Amniotic epithelial cell (primary cell): ENCODE measurements at regions not wholly inside any gene's neighbourhood (a gene's known extent, or its start where the extent isn't known, plus 50 kb on each side); places are given as distances from the start of the nearest gene placed in this dataset.
"Not testable (repeated sequence)": the region's sequence is repeated elsewhere in the genome, so short reads cannot be mapped to it uniquely, and the experiment has no call there.

Experiments
- DNase-seq: peaks from one replicate; pipeline ENCODE4 v3.0.0-alpha.2; 2010; ENCODE audit warnings: low read depth

DNA sequence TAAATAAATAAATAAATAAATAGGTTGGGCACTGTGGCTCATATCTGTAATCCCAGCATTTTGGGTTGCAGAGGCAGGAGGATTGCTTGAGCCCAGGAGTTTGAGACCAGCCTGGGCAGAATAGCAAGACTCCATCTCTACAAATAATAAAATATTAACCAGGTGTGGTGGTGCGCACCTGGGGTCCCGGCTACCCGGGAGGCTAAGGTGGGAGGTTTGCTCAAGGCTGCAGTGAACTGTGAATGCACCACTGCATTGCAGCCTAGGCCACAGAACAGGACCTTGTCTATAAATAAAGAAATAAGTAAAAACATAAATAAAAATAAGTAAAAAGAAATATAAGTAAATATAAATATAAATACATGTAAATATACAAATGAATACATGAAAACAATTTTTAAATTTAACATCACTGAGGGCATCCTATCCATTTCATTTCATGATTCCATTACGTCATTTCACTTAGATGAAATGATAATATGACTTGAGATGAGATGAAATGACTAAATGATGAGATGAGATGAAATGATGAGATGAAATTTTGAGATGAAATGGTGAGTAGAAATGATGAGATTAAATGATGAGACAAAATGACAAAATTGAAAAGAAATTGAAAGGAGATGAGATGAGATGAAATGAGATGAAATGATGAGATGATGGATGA lies 233.4 kb downstream of the GOLGA6L6 start:
- not testable (repeated sequence) for DNase-seq

DNA sequence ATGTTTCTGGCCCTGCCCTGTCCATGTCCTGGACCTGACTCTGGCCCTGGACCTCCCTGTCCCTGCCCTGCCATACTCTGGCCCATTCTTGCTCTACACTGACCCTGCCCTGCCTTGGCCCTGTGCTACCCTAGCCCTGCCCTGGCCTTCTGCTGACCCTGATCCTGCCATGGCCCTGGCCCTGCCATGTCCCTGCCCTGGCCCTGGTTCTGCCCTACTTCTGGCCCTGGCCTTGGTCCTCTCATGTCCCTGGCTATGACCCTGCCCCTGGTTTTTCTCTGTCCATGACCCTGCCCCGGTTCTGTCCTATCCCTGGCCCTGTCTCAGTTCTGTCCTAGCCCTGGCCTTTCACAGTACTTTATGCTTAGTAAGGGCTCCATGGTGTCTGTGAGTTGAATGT lies 234.5 kb downstream of the GOLGA6L6 start:
- DNase-seq, result not testable (repeated sequence)

DNA sequence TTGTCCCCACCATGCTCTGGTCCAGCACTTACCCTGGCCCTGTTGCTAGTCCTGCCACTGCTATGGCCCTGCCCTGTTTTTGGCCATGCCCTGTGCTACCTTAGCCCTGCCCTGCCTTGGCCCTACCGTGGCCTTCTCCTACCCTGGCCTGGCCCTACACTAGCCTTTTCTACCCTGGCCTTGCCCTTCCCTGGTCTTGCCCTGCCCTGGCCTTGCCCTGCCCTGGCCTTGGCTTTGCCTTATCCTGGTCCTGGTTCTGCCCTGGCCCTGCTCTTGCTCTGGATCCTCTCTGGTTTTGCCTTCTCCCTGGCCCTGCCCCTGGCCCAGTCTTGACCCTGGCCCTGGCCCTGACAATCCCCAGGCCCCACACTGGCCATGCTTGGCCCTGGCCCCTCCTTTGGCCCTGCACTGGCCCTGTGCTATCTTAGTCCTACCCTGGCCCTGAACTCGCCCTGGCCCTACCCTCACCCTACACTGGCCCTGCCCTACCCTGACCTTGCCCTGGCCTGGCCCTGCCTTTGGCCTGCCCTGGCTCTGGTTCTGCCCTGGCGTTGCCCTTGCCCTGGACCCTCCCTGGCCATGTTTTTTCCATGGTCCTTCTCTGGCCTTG lies 235.0 kb downstream of the GOLGA6L6 start:
- DNase-seq, result not testable (repeated sequence)

DNA sequence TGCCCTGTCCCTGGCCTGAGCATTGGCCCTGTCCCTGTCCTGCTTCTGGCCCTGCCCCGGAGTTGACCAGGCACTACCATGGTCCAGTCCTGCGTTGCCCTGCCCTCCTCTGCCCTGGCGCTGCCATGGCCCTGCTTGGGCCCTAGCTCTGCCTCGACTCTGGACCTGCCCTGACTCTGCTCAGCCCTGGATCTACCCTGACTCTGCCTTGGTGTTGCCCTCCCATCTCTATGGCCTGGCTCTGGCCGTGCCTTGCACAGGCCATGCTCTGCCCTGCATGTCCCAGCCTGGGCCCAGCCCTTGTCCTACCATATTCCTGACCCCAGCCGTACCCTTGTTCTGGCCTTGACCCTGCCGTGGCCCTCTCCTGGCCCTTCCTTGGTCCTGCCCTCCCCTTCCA lies 235.7 kb downstream of the GOLGA6L6 start:
- not testable (repeated sequence) for DNase-seq

DNA sequence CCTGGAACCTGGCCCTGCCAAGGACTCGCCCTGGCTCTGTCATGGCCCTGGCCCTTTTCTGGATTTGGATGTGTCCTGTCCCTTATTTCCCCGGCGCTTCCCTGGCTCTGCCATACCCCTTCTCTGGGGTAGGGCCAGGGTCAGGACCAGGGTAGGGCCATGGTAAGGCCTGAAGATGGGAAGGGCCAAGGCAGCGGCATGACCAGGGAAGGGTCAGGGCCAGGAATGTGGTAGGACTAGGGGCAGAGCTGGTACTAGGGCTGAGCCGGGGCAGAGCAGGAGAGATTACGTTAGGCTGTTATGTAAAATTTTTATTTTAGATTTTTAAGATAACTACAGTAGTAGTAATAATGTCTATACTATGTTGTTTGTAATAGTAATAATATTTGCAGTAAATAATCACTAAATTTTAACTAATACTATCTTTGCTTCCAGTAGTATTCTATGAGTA lies 236.6 kb downstream of the GOLGA6L6 start:
- DNase-seq, result not testable (repeated sequence)

DNA sequence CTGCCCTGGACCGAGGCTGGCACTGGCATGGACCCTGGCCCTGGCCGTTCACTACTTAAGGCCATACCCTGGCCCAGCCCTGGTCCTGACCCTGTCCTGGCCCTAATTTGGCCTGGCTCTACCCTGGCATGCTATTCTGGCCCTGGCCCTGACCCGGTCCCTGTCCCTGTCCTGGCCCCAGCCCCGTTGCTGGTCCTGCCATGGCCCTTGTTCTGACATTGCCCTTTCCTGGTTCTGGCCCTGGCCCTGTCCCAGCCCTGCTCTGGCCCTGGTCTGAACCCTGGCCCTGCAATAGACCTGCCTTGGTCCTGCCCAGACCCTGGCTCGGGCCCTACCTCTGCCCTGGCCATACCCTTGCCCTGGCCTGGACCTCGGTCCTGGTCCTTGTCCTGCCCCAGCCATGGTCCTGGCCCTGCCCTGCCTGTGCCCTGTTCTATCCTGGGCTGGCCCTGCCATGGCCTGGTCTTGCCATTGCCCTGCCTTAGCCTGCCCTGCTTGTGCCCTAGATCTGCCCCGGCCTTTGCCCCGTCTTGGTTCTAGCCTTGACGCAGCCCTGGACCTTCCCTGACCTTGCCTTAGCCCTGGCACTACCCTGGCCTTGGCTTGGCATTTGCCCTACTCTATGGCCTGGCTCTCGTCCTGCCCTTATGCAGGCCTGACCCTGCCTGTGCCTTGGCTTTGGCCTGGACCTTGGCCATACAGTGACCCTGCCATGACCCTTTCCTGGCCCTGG lies 237.2 kb downstream of the GOLGA6L6 start:
- not testable (repeated sequence) for DNase-seq

DNA sequence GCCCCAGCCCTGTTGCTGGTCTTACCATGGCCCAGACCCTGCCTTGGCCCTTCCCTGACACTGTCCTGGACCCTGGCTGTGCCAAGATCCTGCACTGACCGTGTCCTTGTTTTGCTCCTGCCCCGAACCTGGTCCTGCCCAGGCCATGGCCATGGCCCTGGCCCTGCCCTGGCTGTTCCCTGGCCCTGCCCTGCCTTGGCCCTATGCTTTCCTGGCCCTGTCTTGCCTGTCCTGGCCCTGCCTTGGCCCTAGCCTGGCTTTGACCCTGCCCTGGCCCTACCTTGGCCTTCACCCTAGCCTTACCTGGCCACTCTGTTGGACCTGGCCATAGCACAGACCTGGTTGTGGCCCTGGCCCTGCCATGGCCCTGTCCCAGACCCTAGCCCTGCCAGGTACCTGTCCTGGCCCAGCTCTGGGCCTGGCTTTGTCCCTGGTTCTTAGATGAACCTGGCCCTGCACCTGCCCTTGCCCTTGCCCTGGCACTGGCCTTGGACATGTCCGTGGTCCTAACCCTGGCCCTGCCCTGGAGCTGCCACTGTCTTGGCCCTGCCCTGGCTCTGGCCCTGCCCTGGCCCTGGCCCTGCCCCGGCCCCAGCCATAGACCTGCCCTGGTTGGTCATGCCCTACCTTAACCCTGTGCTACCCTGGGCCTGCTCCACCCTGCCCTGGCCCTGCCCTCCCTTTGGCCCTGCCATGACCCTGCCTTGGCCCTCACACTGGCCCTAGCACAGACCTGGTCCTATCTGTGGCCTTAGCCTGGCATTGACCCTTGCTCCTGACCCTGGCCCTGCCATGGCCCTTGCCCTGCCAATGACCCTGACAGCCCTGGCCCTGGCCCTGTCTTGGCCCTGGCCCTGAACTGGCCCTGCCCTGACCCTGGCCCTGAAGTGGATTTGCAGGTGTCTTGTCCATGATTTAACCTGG lies 238.1 kb downstream of the GOLGA6L6 start:
- not testable (repeated sequence) for DNase-seq

DNA sequence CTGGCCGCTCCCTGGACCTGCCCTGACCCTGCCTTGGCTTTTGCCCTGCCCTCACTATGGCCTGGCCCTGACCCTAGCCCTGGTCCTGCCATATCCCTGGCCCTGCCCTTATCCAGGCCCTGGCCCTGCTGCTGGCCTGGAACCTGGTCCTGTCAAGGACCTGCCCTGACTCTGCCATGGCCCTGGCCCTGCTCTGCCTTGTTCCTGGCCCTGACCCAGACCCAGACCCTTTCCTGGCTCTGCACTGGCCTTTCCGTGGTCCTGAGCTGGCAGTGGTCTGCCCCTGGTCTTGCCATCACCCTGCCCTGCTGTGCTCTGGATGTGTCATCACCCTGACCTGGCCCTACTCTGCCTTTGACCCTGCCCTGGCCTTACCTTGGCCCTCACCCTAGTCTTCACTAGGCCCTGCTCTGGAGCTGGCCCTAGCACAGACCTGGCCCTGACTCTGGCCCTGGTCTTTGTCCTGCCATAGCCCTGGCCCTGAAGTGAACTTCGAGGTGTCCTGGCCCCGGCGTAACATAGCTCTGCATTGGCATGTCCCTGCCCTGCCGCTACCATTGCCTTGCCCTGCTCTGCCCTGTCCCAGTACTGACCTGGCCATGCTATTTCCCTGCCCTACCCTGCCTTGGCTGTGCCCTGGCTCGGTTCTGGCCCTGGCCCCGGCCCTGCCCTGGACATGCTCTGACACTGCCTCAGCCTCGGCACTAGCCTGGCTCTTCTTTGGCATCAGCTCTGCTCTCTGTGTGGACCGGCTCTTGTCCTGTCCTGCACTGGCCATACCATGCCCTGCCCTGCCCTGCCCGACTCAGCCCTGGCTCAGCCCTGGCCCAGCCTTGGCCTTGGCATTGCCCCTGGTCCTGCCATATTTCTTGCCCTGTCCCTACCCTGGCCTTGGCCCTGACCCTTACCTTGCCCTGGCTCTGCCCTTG lies 239.2 kb downstream of the GOLGA6L6 start:
- DNase-seq, result not testable (repeated sequence)

DNA sequence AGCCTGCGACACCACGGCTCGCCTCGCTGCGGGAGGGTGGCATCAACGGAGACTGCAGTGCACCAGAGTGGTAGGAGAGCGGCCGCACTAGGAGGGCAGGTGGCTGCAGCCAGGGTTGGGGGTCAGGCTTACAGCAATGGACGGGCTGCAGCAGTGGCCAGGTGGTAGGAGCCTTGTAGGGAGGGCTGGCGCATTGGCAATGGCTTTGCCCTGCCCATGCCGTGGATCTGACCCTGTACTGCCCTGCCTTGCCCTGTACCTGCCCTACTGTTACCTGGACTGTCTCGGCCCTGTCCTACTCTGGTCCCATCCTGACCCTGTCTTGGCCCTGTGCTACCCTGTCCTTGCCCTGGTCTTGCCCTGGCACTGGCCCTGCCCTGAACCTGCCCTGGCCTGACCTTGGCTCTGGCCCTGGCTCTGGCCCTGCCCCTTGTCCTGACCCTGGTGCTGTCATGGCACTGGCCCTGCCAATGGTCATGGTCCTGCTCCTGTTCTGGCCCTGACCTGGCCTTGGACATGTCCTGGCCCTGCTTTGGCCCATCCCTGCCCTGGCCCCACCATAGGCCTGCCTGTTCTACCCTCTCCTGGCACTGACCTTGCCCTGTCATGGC lies 240.0 kb downstream of the GOLGA6L6 start:
- not testable (repeated sequence) for DNase-seq

DNA sequence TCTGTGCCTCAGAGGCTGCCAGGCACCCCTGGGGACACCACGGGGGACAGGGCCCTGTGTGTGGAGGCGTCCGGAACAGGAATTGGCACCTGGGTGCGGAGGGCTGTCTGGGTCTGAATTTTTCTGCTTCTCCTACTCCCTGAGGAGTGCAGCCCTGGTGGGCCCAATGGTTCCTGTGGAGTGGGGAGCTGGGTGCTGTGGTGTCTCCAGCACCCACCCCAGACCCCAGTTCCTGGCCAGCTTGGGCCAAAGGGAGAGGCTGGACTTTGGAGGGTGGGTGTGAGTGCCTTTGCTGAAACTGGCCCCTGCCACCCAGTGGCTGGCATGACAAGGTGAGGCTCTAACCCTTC lies 240.6 kb downstream of the GOLGA6L6 start:
- DNase-seq, result not testable (repeated sequence)

DNA sequence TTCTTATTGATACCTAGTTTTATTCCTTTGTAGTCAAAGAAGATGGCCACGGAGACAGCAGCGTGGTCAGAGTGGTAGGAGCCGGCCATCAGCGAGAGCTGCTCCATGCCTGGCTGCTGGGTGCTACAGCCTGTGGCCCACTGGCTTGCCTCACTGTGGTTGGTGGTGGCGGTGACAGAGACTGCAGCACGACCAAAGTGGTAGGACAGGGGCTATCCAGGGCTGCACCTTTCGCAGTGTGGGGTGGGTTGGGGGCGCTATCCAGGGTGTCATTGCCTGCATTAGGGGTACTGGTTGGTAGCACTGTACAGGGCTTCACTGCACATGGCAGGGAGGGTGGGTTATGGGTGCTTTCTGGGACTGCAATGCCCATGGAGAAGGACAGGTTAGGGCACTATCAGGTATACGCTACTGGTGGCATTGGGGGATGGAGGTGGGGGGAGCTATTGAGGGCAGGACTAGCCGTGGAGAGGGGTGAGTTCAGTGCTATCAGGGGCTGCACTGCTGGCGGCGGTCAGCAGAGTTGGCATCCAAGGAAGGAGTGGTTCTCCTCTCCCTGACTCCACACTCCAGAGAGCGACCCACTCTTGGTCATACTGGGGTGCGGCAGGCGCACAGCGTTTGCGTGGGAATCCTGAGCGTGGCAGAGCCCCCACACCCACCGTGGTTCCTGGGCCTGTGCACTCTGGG lies 241.1 kb downstream of the GOLGA6L6 start:
- DNase-seq, result not testable (repeated sequence)

DNA sequence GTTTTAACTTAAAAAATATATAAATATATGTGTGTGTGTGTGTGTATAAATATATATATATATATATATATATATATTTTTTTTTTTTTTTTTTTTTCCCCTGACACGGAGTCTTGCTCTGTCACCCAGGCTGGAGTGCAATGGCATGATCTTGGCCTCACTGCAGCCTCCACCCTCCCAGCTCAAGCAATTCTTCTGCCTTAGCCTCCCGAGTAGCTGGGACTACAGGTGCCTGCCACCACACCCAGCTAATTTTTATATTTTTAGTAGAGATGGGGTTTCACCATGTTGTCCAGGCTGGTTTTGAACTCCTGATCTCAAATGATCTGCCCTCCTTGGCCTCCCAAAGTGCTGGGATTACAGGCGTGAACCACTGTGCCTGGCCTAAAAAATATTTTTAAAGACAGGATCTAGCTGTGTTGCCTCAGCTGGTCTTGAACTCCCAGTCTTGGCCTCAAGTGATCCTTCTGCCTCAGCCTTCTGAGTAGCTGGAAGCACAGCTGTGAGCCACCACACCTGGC lies 243.9 kb downstream of the GOLGA6L6 start:
- not testable (repeated sequence) for DNase-seq

DNA sequence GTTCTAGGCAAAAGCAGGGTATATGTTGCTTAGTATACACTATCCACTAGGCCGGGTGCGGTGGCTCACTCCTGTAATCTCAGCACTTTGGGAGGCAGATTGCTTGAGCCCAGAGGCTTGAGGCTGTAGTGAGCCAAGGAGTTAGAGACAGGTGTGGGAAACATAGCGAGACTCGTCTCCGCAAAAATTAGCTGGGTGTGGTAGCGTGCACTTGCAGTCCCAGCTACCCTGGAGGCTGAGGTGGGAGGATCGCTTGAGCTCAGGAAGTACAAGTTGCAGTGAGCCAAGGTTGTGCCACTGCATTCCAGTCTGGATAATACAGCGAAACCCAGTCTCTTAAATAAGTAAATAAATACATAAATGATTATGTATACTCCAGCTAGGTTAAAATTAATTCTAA lies 245.3 kb downstream of the GOLGA6L6 start:
- not testable (repeated sequence) for DNase-seq

DNA sequence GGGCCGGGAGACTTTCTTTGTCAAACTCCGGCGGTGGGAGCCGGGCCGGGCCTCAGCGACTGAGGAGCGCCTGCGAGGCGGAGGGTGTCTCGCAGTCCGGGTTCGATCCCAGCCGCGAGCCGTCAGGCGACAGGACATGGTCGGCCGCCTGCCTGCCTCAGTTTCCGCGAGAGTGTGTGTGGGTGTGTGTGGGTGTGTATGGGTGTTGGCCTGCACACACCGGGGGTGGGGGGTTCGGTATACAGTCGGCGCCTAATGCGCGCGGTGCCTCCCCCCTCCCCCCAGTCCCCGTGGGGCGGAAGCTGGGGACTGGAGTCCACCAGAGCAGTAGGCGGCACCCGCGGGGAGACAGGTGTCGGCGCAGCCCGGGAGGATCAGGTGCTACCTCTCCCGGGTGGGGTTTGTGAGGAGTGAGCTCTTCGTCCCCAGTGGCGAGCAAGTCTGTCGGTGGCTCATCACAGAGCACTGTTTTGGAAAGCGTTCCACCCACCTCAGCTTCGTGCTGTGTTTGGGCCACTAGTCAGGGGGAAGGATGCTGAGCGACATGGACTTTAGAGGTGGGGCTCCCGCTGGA lies 246.3 kb downstream of the GOLGA6L6 start:
- no peak for DNase-seq

DNA sequence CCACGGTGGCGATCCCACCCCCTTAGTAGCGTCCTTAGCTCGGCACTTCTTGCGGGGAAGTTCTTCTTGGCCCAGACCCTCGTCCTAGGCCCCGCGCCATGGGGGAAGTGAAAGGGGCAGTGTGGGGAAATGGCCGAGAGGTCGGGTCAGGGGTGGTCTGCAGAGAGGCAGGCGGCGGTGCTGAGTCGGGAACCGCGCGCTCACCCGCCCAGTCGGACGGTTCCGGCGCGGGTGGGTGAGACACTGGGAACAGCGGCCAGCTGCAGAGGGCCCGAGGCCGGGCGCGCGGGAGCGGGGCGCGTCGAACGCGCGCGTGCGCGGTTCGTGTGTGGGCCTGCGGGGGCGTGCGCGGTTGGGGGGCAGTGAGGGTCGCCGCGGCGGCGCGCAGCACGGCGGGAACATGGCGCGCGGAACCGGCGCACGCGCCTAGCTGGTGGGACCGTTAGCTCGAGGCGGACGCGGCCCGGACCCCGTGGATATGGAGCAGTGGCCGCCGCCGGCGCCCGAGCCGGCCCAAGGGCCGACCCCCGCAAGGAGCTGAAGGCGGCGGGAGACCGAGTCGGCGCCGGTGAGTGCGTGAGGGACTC lies 246.9 kb downstream of the GOLGA6L6 start:
- DNase-seq, result no peak

DNA sequence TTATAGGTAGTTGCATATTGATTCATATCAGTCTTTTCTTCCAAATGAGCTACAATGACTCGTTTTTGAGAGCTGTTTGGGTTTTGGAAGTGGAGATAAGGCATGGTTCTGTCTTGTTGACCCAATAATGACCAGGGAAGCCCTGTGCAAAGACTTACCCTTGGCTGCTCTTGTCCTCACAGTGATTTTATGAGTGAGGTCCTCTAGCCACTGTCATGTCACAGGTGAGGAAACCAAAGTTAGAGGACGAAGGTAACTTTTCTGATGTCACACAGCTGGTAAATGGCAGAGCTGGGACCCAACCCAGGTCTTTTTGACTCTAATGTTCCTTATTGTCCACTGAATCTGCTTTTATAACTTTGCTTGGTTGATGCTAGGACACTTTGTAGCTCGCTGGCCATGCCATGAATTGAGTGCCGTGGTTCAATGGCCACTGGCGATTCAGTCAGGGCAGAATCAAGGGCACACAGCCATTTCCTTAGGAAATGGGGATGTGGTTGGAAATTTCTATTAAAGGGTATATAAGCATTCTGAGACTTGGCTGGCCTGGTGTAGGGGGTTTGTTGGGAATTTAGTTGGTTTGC lies 249.1 kb downstream of the GOLGA6L6 start:
- DNase-seq, result not testable (repeated sequence)

DNA sequence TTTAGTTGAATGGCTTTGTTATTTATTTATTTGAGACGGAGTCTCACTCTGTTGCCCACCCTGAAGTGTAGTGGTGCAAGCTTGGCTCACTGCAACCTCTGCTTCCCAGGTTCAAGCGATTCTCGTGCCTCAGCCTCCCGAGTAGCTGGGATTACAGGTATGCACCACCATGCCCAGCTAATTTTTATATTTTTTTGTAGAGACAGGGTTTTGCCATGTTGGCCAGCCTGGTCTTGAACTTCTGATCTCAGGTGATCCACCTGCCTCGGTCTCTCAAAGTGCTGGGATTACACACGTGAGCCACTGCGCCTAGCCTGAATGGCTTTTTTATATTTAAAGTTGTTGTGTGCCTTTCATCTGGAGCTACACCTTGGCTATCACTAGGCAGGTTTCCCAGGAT lies 250.0 kb downstream of the GOLGA6L6 start:
- not testable (repeated sequence) for DNase-seq

DNA sequence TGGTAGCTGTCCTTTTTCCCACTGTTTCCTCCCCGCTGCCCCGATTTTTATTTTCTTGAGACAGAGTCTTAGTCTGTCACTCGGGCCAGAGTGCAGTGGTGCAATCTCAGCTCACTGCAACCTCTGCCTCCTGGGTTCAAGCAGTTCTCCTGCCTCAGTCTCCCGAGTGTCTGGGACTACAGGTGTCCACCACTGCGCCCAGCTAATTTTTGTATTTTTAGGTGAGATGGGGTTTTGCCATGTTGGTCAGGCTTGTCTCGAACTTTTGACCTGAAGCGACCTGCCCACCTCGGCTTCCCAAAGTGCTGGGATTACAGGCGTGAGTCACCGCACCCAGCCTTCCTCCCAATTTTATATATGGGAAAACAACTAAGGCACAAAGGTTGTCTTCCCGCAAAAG lies 251.0 kb downstream of the GOLGA6L6 start:
- not testable (repeated sequence) for DNase-seq
